ENCODE measurements at regions not wholly inside any gene's neighbourhood (a gene's known extent, or its start where the extent isn't known, plus 50 kb on each side); places are given as distances from the start of the nearest gene placed in this dataset.

GRCh38 chr2:16375351-16375750, 290.3 kb downstream of the CYRIA start:
- no peak for TF ChIP-seq CTCF (IDR thresholded peaks at IDR 0.05)
- Mint-ChIP-seq H3K27ac (ENCODE audit: unreplicated experiment) (no peak overlapping the region), H3K36me3 (ENCODE audit: unreplicated experiment) (no peaks in the 10 kb centered on the region), H3K4me1 (ENCODE audit: unreplicated experiment) (no peaks in the 10 kb centered on the region), H3K27me3 (ENCODE audit: unreplicated experiment) (no peaks in the 10 kb centered on the region), H3K4me3 (ENCODE audit: unreplicated experiment) (no peak overlapping the region), H3K9me3 (ENCODE audit: unreplicated experiment) (peaks cover 21% of the 10 kb centered on the region)
- DNase-seq (ENCODE audit: extremely low spot score, unreplicated experiment) = no peak

GRCh38 chr2:16374671-16375070, 291.0 kb downstream of the CYRIA start:
- Mint-ChIP-seq H3K9me3 (ENCODE audit: unreplicated experiment) (peaks cover 21% of the 10 kb centered on the region), H3K4me3 (ENCODE audit: unreplicated experiment) (no peak overlapping the region), H3K27ac (ENCODE audit: unreplicated experiment) (no peak overlapping the region), H3K36me3 (ENCODE audit: unreplicated experiment) (no peaks in the 10 kb centered on the region), H3K27me3 (ENCODE audit: unreplicated experiment) (no peaks in the 10 kb centered on the region), H3K4me1 (ENCODE audit: unreplicated experiment) (no peaks in the 10 kb centered on the region)
- DNase-seq (ENCODE audit: extremely low spot score, unreplicated experiment) = no peak
- TF ChIP-seq CTCF (IDR thresholded peaks at IDR 0.05) = no peak

GRCh38 chr2:16373341-16373740, 292.3 kb downstream of the CYRIA start:
- no peak for DNase-seq (ENCODE audit: extremely low spot score, unreplicated experiment)
- H3K36me3 Mint-ChIP-seq (ENCODE audit: unreplicated experiment) = no peaks in the 10 kb centered on the region
- no peak overlapping the region for H3K4me3 Mint-ChIP-seq (ENCODE audit: unreplicated experiment)
- TF ChIP-seq CTCF (IDR thresholded peaks at IDR 0.05) = no peak
- peaks cover 20% of the 10 kb centered on the region for H3K9me3 Mint-ChIP-seq (ENCODE audit: unreplicated experiment)
- H3K27ac Mint-ChIP-seq (ENCODE audit: unreplicated experiment) = no peak overlapping the region
- H3K27me3 Mint-ChIP-seq (ENCODE audit: unreplicated experiment) = no peaks in the 10 kb centered on the region
- H3K4me1 Mint-ChIP-seq (ENCODE audit: unreplicated experiment) = no peaks in the 10 kb centered on the region

- peaks cover 15% of the 10 kb centered on the region for H3K9me3 Mint-ChIP-seq (ENCODE audit: unreplicated experiment)
- no peaks in the 10 kb centered on the region for H3K27me3 Mint-ChIP-seq (ENCODE audit: unreplicated experiment)
- no peak for TF ChIP-seq CTCF (IDR thresholded peaks at IDR 0.05)
- no peak overlapping the region for H3K4me3 Mint-ChIP-seq (ENCODE audit: unreplicated experiment)
- no peak for DNase-seq (ENCODE audit: extremely low spot score, unreplicated experiment)
- no peaks in the 10 kb centered on the region for H3K4me1 Mint-ChIP-seq (ENCODE audit: unreplicated experiment)
- H3K36me3 Mint-ChIP-seq (ENCODE audit: unreplicated experiment) = no peaks in the 10 kb centered on the region
- no peak overlapping the region for H3K27ac Mint-ChIP-seq (ENCODE audit: unreplicated experiment)
These were observed 293.9 kb downstream of the CYRIA start for GRCh38 chr2:16371751-16372150.

GRCh38 chr2:16368951-16369350, 296.7 kb downstream of the CYRIA start:
- H3K9me3 Mint-ChIP-seq (ENCODE audit: unreplicated experiment) = peaks cover 4% of the 10 kb centered on the region
- no peak for TF ChIP-seq CTCF (IDR thresholded peaks at IDR 0.05)
- H3K4me3 Mint-ChIP-seq (ENCODE audit: unreplicated experiment) = no peak overlapping the region
- H3K36me3 Mint-ChIP-seq (ENCODE audit: unreplicated experiment) = no peaks in the 10 kb centered on the region
- H3K27me3 Mint-ChIP-seq (ENCODE audit: unreplicated experiment) = no peaks in the 10 kb centered on the region
- H3K4me1 Mint-ChIP-seq (ENCODE audit: unreplicated experiment) = no peaks in the 10 kb centered on the region
- no peak overlapping the region for H3K27ac Mint-ChIP-seq (ENCODE audit: unreplicated experiment)
- no peak for DNase-seq (ENCODE audit: extremely low spot score, unreplicated experiment)

All from osteocyte (in vitro differentiated cells).